Keratinocyte (primary cell): ENCODE measurements at regions not wholly inside any gene's neighbourhood (a gene's known extent, or its start where the extent isn't known, plus 50 kb on each side); places are given as distances from the start of the nearest gene placed in this dataset.

ENCODE experiments used
- DNase-seq: peaks from one replicate; pipeline ENCODE4 v3.0.0-alpha.2; 2011; ENCODE audit warnings: low read depth, missing footprints, low spot score
- FAIRE-seq: peaks from 2 replicates; lab custom pipeline; 2011; peaks lifted over from hg19 to GRCh38; lab: Jason Lieb, UNC
- H2AFZ ChIP-seq: 2 replicates; pipeline ENCODE4 v1.6.0; 2012; ENCODE audit warnings: low read length, control low read depth, inconsistent platforms; ENCODE audit not compliant: control insufficient read depth
- H3K27ac ChIP-seq: 2 replicates; pipeline ENCODE4 v1.5.1; 2011; ENCODE audit warnings: low read length; ENCODE audit not compliant: control insufficient read depth, insufficient read depth
- H3K27me3 ChIP-seq: 3 replicates; pipeline ENCODE4 v1.6.0; 2011; ENCODE audit warnings: low read length; ENCODE audit not compliant: control insufficient read depth, insufficient read depth; ENCODE audit errors: extremely low read depth
- H3K36me3 ChIP-seq, 2 experiments: 2 replicates in 1 of 2; 3 replicates in 1 of 2; pipeline ENCODE4 v1.5.1; 2011; ENCODE audit warnings: low read length in 2 of 2, mild to moderate bottlenecking in 1 of 2; ENCODE audit not compliant: control insufficient read depth in 2 of 2, insufficient read depth in 2 of 2; ENCODE audit errors: extremely low read depth in 1 of 2
- H3K4me1 ChIP-seq: 3 replicates; pipeline ENCODE4 v1.5.1; 2011; ENCODE audit warnings: low read length; ENCODE audit not compliant: control insufficient read depth, insufficient read depth; ENCODE audit errors: extremely low read depth
- H3K4me2 ChIP-seq: 3 replicates; pipeline ENCODE4 v1.6.0; 2011; ENCODE audit warnings: low read depth, low read length; ENCODE audit not compliant: control insufficient read depth, insufficient read depth; ENCODE audit errors: extremely low read depth
- H3K4me3 ChIP-seq, 3 experiments: fragments of 200-600 bp in 1 of 3; sonication (generic) in 1 of 3; 2 replicates in 2 of 3; 3 replicates in 1 of 3; pipeline ENCODE4 v1.5.1; 2011 to 2016; ENCODE audit warnings: low read length in 3 of 3, mild to moderate bottlenecking in 3 of 3, control low read depth in 2 of 3, inconsistent platforms in 1 of 3, low read depth in 1 of 3, mixed read lengths in 1 of 3, mixed run types in 1 of 3, moderate library complexity in 1 of 3; ENCODE audit not compliant: control insufficient read depth in 2 of 3, insufficient read depth in 2 of 3; ENCODE audit errors: extremely low read depth in 1 of 3
- H3K79me2 ChIP-seq: 2 replicates; pipeline ENCODE4 v1.6.0; 2012; ENCODE audit warnings: low read length; ENCODE audit not compliant: control insufficient read depth, insufficient read depth
- H3K9ac ChIP-seq: 3 replicates; pipeline ENCODE4 v1.6.0; 2011; ENCODE audit warnings: low read length; ENCODE audit not compliant: control insufficient read depth, insufficient read depth; ENCODE audit errors: extremely low read depth
- H3K9me1 ChIP-seq: 3 replicates; pipeline ENCODE4 v1.6.0; 2011; ENCODE audit warnings: low read length; ENCODE audit not compliant: control insufficient read depth, insufficient read depth; ENCODE audit errors: extremely low read depth
- H3K9me3 ChIP-seq: 2 replicates; pipeline ENCODE4 v1.5.1; 2012; ENCODE audit warnings: low read depth, low read length; ENCODE audit not compliant: control insufficient read depth
- H4K20me1 ChIP-seq: 3 replicates; pipeline ENCODE4 v1.6.0; 2011; ENCODE audit warnings: low read length; ENCODE audit not compliant: control insufficient read depth, insufficient read depth; ENCODE audit errors: extremely low read depth
- CTCF ChIP-seq, 3 experiments: IDR thresholded peaks in 1 of 3; conservative IDR thresholded peaks in 1 of 3; optimal IDR thresholded peaks in 1 of 3; 2 replicates in 2 of 3; 3 replicates in 1 of 3; pipeline versions ENCODE3 to v1.5.1; 2011; ENCODE audit warnings: low read length in 3 of 3, mild to moderate bottlenecking in 3 of 3, moderate library complexity in 2 of 3, control low read depth in 1 of 3, inconsistent platforms in 1 of 3; ENCODE audit not compliant: insufficient read depth in 2 of 3; ENCODE audit errors: extremely low read depth in 1 of 3
- EZH2 ChIP-seq: IDR thresholded peaks from one replicate; pipeline ENCODE4 v1.6.1; 2012; ENCODE audit warnings: inconsistent platforms, mild to moderate bottlenecking, low read length, moderate library complexity
- dilution Hi-C: fragments of 300-500 bp; cut with MboI; formaldehyde crosslinking; loops from one replicate; pipeline ENCODE4 v1.7.0; 2020; ENCODE audit warnings: low sequenced_read_pairs; ENCODE audit not compliant: extremely low pct_ligation_motif_present

- Histone ChIP-seq H3K9me1 (no peaks in the 10 kb centered on the region), H3K27me3 (no peaks in the 10 kb centered on the region), H3K9me3 (no peaks in the 10 kb centered on the region), H3K79me2 (no peaks in the 10 kb centered on the region), H3K27ac (no peak overlapping the region), H3K36me3 (no peaks in the 10 kb centered on the region), H3K4me1 (no peaks in the 10 kb centered on the region), H3K4me3 (no peak overlapping the region), H3K4me2 (no peak overlapping the region), H2AFZ (no peak overlapping the region), H4K20me1 (no peaks in the 10 kb centered on the region), H3K9ac (no peak overlapping the region)
- no peak for DNase-seq
- dilution Hi-C loops: no loop called here
- no peak for TF ChIP-seq EZH2
- no peak for TF ChIP-seq CTCF (optimal IDR thresholded peaks at IDR 0.05 in 1 of 3, IDR thresholded peaks at IDR 0.05 in 1 of 3, conservative IDR thresholded peaks at IDR 0.05 in 1 of 3; ENCODE audit: extremely low read depth in 1 of 3, insufficient read depth in 2 of 3, low read length in 3 of 3)
- FAIRE-seq: no peak
Measured at GRCh38 chr2:106292627-106293026, 98.5 kb upstream of the UXS1 start.

GRCh38 chr2:106288873-106289272, 94.8 kb upstream of the UXS1 start:
- no peak for FAIRE-seq
- no peak overlapping the region for H3K4me2 ChIP-seq
- DNase-seq: no peak

More at GRCh38 chr2:106288873-106289272, 94.8 kb upstream of the UXS1 start:
- Histone ChIP-seq H3K27ac (no peak overlapping the region), H3K27me3 (no peaks in the 10 kb centered on the region), H2AFZ (no peak overlapping the region), H3K4me1 (no peaks in the 10 kb centered on the region), H3K9ac (no peak overlapping the region), H3K79me2 (no peaks in the 10 kb centered on the region), H3K4me3 (no peak overlapping the region), H3K9me3 (no peaks in the 10 kb centered on the region), H3K36me3 (no peaks in the 10 kb centered on the region), H3K9me1 (no peaks in the 10 kb centered on the region), H4K20me1 (no peaks in the 10 kb centered on the region)
- dilution Hi-C loops: no loop called here
- TF ChIP-seq EZH2 (no peak), CTCF (optimal IDR thresholded peaks at IDR 0.05 in 1 of 3, IDR thresholded peaks at IDR 0.05 in 1 of 3, conservative IDR thresholded peaks at IDR 0.05 in 1 of 3; ENCODE audit: extremely low read depth in 1 of 3, insufficient read depth in 2 of 3, low read length in 3 of 3) (no peak)
